Fibroblast of peridontal ligament (primary cell): ENCODE measurements at regions not wholly inside any gene's neighbourhood (a gene's known extent, or its start where the extent isn't known, plus 50 kb on each side); places are given as distances from the start of the nearest gene placed in this dataset.

Source experiments
- DNase-seq: peaks from one replicate; pipeline ENCODE4 v3.0.0-alpha.2; 2010; ENCODE audit errors: extremely low read depth

GRCh38 chr19:28843761-28844492 lies 369.0 kb downstream of the UQCRFS1 start:
- no peak for DNase-seq

- DNase-seq, result no peak
These were observed 371.4 kb downstream of the UQCRFS1 start for GRCh38 chr19:28841531-28841930.

- no peak for DNase-seq
These were observed 372.1 kb downstream of the UQCRFS1 start for GRCh38 chr19:28840891-28841290.

GRCh38 chr19:28839455-28839854 lies 373.5 kb downstream of the UQCRFS1 start:
- no peak for DNase-seq

- DNase-seq, result no peak
These were observed 374.0 kb downstream of the UQCRFS1 start for GRCh38 chr19:28838909-28839308.

GRCh38 chr19:28836421-28836820 lies 376.5 kb downstream of the UQCRFS1 start:
- no peak for DNase-seq

GRCh38 chr19:28834996-28835395 lies 378.0 kb downstream of the UQCRFS1 start:
- DNase-seq, result no peak

GRCh38 chr19:28831462-28831861 lies 381.5 kb downstream of the UQCRFS1 start:
- DNase-seq, result no peak

GRCh38 chr19:28829762-28830161 lies 383.2 kb downstream of the UQCRFS1 start:
- no peak for DNase-seq

GRCh38 chr19:28829359-28829758 lies 383.6 kb downstream of the UQCRFS1 start:
- no peak for DNase-seq

GRCh38 chr19:28828276-28828870 lies 384.6 kb downstream of the UQCRFS1 start:
- no peak for DNase-seq

GRCh38 chr19:28827382-28827781 lies 385.6 kb downstream of the UQCRFS1 start:
- no peak for DNase-seq

GRCh38 chr19:28823338-28823961 lies 389.5 kb downstream of the UQCRFS1 start:
- no peak for DNase-seq

GRCh38 chr19:28820289-28820688 lies 392.7 kb downstream of the UQCRFS1 start:
- no peak for DNase-seq

- DNase-seq, result no peak
These were observed 397.7 kb downstream of the UQCRFS1 start for GRCh38 chr19:28815257-28815656.

GRCh38 chr19:28794301-28794700 lies 418.6 kb downstream of the UQCRFS1 start:
- no peak for DNase-seq

GRCh38 chr19:28793391-28794168 lies 419.4 kb downstream of the UQCRFS1 start:
- DNase-seq, result no peak

GRCh38 chr19:28785971-28786370 lies 427.0 kb downstream of the UQCRFS1 start:
- no peak for DNase-seq

GRCh38 chr19:28764066-28764465 lies 448.9 kb downstream of the UQCRFS1 start:
- no peak for DNase-seq

- DNase-seq, result no peak
These were observed 466.5 kb downstream of the UQCRFS1 start for GRCh38 chr19:28746478-28746877.

- no peak for DNase-seq
These were observed 468.0 kb downstream of the UQCRFS1 start for GRCh38 chr19:28744943-28745342.

GRCh38 chr19:28744014-28744413 lies 468.9 kb downstream of the UQCRFS1 start:
- DNase-seq, result no peak
